ENCODE measurements at regions not wholly inside any gene's neighbourhood (a gene's known extent, or its start where the extent isn't known, plus 50 kb on each side); places are given as distances from the start of the nearest gene placed in this dataset.
A peak's percentile ranks its signal among the peaks of the same experiment; 100 is the strongest.
"Not testable (repeated sequence)": the region's sequence is repeated elsewhere in the genome, so short reads cannot be mapped to it uniquely, and the experiment has no call there.

GRCh38 chr11:71783191-71783590 is 49.8 kb upstream of the DEFB108B start:
- BruUV-seq (replicated peaks); H2AFZ ChIP-seq (ENCODE audit: low read length); FAIRE-seq; H3K36me3 ChIP-seq (replicated peaks in 1 of 2; ENCODE audit: control insufficient read depth in 1 of 2, insufficient read depth in 2 of 2, low read length in 2 of 2); POLR2A ChIA-PET; DNase-seq (ENCODE audit: low spot score); CTCF ChIA-PET (ENCODE audit: low intra/inter-chr PET ratio, low total read pairs); intact Hi-C loops (cut with micrococcal nuclease; ENCODE audit: unreplicated experiment); in situ Hi-C loops (cut with HindIII; ENCODE audit: extremely low pct_ligation_motif_present, low pct_unique_long_range_greater_than_20kb); H3K27me3 ChIP-seq (ENCODE audit: control insufficient read depth in 1 of 2, insufficient read depth in 2 of 2, low read length in 2 of 2); H3K9ac ChIP-seq (ENCODE audit: insufficient read depth, low read depth, low read length); ATAC-seq; H3K79me2 ChIP-seq (ENCODE audit: insufficient read depth, low read length); H3K27ac ChIP-seq (ENCODE audit: extremely low read length, insufficient read depth, low read length); H3K4me3 ChIP-seq (replicated peaks in 1 of 3; ENCODE audit: insufficient read depth in 1 of 3, low read depth in 2 of 3, low read length in 3 of 3); H3K9me3 ChIP-seq (ENCODE audit: low read length); H3K4me2 ChIP-seq (ENCODE audit: low read depth, low read length); H4K20me1 ChIP-seq (ENCODE audit: insufficient read depth, low read length): not testable (repeated sequence)
- peak; percentile 36; the same call in 1 of the 2 replicates for TF ChIP-seq NFE2L2 (IDR thresholded peaks at IDR 0.05; ENCODE audit: low read length)
- H3K4me1 ChIP-seq (ENCODE audit: insufficient read depth, low read length) = peaks cover 13% of the 10 kb centered on the region
- WGBS (ENCODE audit: low lambda C conversion rate) = 73% methylated on average over 4 of the region's 4 CpGs

Small RNA genes lying in the stretch of these regions (small RNA-seq; reads per million reads assigned to genes)
- gene SNRPCP14 (ENCODE audit: insufficient read depth in 2 of 3, insufficient read length in 3 of 3, low read depth in 2 of 3, low replicate concordance in 1 of 3) = 0 reads per million in 3 experiments

Data from HepG2 (cell line).